ENCODE measurements at regions not wholly inside any gene's neighbourhood (a gene's known extent, or its start where the extent isn't known, plus 50 kb on each side); places are given as distances from the start of the nearest gene placed in this dataset.

- no peak for TF ChIP-seq CTCF (conservative IDR thresholded peaks at IDR 0.05; ENCODE audit: low read length)
- no peak for TF ChIP-seq EZH2phosphoT487 (IDR thresholded peaks at IDR 0.05; ENCODE audit: borderline replicate concordance)
Measured at GRCh38 chr5:54838843-54839242, 146.6 kb downstream of the ESM1 start.

Data from Loucy (cell line).